Osteocyte (in vitro differentiated cells): ENCODE measurements at regions not wholly inside any gene's neighbourhood (a gene's known extent, or its start where the extent isn't known, plus 50 kb on each side); places are given as distances from the start of the nearest gene placed in this dataset.
A peak's percentile ranks its signal among the peaks of the same experiment; 100 is the strongest.

ENCODE experiments used
- DNase-seq: peaks from one replicate; pipeline ENCODE4 v3.0.0; 2021; ENCODE audit warnings: mixed read lengths; ENCODE audit not compliant: unreplicated experiment; ENCODE audit errors: extremely low spot score
- H3K27ac Mint-ChIP-seq: one replicate; pipeline ENCODE4 v1.8.0; 2021; ENCODE audit warnings: mild to moderate bottlenecking, mixed read lengths; ENCODE audit not compliant: unreplicated experiment
- H3K27me3 Mint-ChIP-seq: one replicate; pipeline ENCODE4 v1.8.0; 2021; ENCODE audit warnings: mixed read lengths; ENCODE audit not compliant: unreplicated experiment
- H3K36me3 Mint-ChIP-seq: one replicate; pipeline ENCODE4 v1.8.0; 2021; ENCODE audit warnings: mixed read lengths; ENCODE audit not compliant: unreplicated experiment
- H3K4me1 Mint-ChIP-seq: one replicate; pipeline ENCODE4 v1.8.0; 2021; ENCODE audit warnings: mixed read lengths; ENCODE audit not compliant: unreplicated experiment
- H3K4me3 Mint-ChIP-seq: one replicate; pipeline ENCODE4 v1.8.0; 2021; ENCODE audit warnings: mild to moderate bottlenecking, moderate library complexity, mixed read lengths; ENCODE audit not compliant: unreplicated experiment
- H3K9me3 Mint-ChIP-seq: one replicate; pipeline ENCODE4 v1.8.0; 2021; ENCODE audit warnings: mixed read lengths; ENCODE audit not compliant: unreplicated experiment
- TF ChIP-seq, protein P1 (sequence below): fragments of 200-600 bp; sonication (generic); IDR thresholded peaks from 2 replicates; pipeline ENCODE4 v1.5.0; 2021; ENCODE audit warnings: antibody characterized with exemption, mild to moderate bottlenecking, moderate library complexity

DNA sequence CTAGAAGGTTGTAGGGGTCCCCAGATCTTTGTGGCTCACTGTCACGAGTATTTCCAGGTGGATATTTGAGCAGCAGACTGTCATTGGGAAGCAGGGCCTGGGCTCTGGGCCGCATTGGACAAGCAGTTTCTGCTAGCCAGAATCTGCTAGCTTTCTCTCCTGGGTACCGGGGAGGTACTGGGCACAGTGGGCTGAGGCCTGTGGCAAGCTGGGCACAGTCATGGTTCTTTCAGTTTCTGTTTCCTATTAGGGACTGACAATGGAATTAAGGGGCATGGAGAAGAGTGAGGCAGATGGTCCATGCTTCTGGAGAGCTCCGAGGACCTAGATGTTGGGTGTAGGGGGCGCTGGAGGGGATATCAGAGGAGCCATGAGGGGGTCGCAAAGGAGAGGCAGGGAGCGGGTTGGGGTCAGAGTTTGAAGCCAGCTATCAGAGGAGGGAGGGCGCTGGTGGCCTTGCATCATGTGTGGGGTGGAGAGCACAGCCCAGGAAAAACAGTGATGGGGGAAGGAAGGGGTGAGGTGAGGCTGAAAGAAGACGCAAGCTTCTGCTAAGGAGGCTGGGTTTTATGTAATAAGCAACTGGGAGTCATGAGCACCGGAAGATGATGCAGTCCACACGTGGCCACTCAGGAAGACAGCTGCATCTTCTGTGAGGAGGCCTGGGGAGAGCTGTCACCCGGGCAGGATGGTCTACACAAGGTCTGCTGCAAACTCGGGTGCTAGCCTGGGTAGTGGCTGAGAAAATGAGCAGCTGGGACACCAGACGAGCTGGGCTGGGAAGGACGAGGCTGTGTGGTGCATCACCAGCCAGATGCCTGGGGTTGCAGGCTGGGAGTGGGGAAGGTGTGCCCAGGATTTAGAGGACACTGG lies 72.7 kb downstream of the IER5 start:
- Mint-ChIP-seq H3K36me3 (peaks cover 2% of the 10 kb centered on the region), H3K4me1 (peaks cover 3% of the 10 kb centered on the region), H3K9me3 (peaks cover 21% of the 10 kb centered on the region), H3K4me3 (no peak overlapping the region), H3K27me3 (peaks cover 8% of the 10 kb centered on the region), H3K27ac (no peak overlapping the region)
- TF ChIP-seq, protein P1, sequence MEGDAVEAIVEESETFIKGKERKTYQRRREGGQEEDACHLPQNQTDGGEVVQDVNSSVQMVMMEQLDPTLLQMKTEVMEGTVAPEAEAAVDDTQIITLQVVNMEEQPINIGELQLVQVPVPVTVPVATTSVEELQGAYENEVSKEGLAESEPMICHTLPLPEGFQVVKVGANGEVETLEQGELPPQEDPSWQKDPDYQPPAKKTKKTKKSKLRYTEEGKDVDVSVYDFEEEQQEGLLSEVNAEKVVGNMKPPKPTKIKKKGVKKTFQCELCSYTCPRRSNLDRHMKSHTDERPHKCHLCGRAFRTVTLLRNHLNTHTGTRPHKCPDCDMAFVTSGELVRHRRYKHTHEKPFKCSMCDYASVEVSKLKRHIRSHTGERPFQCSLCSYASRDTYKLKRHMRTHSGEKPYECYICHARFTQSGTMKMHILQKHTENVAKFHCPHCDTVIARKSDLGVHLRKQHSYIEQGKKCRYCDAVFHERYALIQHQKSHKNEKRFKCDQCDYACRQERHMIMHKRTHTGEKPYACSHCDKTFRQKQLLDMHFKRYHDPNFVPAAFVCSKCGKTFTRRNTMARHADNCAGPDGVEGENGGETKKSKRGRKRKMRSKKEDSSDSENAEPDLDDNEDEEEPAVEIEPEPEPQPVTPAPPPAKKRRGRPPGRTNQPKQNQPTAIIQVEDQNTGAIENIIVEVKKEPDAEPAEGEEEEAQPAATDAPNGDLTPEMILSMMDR: no peak
- DNase-seq: no peak

DNA sequence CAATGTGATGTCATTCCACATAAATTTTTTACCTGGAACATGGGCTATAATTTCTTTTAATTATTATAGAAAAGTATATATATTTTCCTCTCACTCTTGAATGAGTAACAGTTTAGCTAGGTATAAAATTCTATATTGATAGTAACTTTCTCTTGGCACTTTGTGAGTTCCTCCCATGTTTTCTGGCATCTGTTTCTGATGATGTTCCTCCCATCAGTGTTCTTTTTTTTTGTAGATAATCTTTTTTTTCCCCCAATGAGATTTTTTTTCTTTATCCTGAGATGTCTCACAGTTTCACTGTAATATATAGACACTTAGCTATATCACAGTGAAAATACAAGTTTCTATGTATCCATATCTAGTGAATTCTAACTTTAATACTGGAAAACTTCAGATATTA lies 75.2 kb downstream of the IER5 start:
- TF ChIP-seq, protein P1: no peak
- H3K4me3 Mint-ChIP-seq: no peak overlapping the region
- H3K27me3 Mint-ChIP-seq: peaks cover 11% of the 10 kb centered on the region
- no peak for DNase-seq
- H3K27ac Mint-ChIP-seq: no peak overlapping the region
- H3K9me3 Mint-ChIP-seq: peaks cover 21% of the 10 kb centered on the region
- peaks cover 7% of the 10 kb centered on the region for H3K4me1 Mint-ChIP-seq
- peaks cover 2% of the 10 kb centered on the region for H3K36me3 Mint-ChIP-seq

DNA sequence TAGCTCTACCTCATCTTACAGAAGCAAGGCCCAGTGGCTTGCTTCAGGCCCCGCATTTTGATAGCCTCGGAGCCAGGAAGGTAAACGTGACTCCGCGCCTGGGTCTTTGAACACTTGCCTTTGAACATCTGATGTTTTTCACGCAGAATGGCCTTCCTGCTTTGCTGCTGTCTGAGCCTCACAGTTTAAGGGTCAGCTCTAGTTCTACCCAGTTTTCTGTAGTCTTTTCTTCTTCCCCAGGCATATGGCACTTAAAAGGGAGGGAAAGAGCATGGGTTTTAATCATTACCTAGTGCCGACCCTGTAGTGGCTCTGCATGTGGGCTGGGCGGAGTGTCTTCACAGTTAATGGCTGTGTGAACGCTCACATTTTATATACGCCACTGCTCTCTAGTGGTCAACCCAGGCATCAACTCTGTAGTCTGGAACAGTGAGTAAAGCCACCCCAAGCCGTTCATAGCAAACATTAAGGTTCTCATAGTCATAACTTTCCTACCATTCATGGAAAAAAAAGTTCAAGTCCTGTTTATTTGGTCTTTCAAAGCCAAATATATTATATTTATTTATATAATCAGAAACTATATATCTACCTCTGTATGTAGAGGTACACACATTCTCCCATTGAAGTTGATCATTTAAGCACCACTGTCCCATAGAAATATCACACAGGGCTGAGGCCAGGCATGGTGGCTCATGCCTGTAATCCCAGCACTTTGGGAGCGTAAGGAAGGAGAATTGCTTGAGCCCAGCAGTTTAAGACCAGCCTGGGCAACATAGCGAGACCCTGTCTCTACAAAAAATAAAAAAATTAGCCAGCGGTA lies 78.1 kb downstream of the IER5 start:
- Mint-ChIP-seq H3K27me3 (peaks cover 11% of the 10 kb centered on the region), H3K9me3 (peaks cover 25% of the 10 kb centered on the region), H3K36me3 (peaks cover 2% of the 10 kb centered on the region), H3K4me3 (no peak overlapping the region), H3K4me1 (peaks cover 4% of the 10 kb centered on the region), H3K27ac (no peak overlapping the region)
- no peak for DNase-seq
- TF ChIP-seq, protein P1: peak; percentile 88

DNA sequence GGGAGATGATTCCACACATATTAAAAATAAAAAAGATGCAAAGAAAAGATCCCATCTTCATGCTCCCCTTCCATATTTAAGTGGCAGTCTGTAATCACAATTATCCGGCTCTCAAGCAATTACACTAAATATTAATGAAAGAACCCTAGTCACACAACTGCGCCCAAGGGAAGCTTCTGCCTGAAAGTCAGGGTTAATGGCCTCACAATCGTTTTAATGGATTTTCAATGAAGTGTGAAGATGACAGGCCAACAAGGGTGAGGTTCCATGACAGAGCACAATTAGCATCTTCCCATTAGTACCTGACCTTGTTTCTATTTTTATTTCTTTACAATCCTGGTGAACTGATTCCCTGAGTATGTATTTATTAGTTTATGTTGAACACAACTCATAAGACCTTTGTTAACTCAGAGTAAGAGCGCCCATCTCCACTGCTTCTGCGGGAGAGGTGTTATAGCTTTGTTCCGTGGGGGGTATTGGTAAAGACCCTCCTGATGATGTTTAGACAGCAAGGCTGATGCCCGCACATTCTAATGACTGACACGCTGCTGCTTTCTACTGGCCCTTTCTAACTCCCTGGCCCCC lies 80.9 kb downstream of the IER5 start:
- TF ChIP-seq, protein P1: no peak
- no peak overlapping the region for H3K27ac Mint-ChIP-seq
- H3K4me1 Mint-ChIP-seq: peaks cover 4% of the 10 kb centered on the region
- no peaks in the 10 kb centered on the region for H3K36me3 Mint-ChIP-seq
- H3K27me3 Mint-ChIP-seq: peaks cover 11% of the 10 kb centered on the region
- no peak for DNase-seq
- no peak overlapping the region for H3K4me3 Mint-ChIP-seq
- peaks cover 20% of the 10 kb centered on the region for H3K9me3 Mint-ChIP-seq
